Mesodermal cell (in vitro differentiated cells): ENCODE measurements at regions not wholly inside any gene's neighbourhood (a gene's known extent, or its start where the extent isn't known, plus 50 kb on each side); places are given as distances from the start of the nearest gene placed in this dataset.
"Not testable (repeated sequence)": the region's sequence is repeated elsewhere in the genome, so short reads cannot be mapped to it uniquely, and the experiment has no call there.

ENCODE experiments used
- H3K27ac ChIP-seq: 2 replicates; pipeline ENCODE4 v1.7.0; 2013; ENCODE audit warnings: mild to moderate bottlenecking, low read depth, low read length, moderate library complexity; ENCODE audit not compliant: severe bottlenecking
- H3K36me3 ChIP-seq: 2 replicates; pipeline ENCODE4 v1.7.1; 2013; ENCODE audit warnings: mild to moderate bottlenecking, low read length, moderate library complexity; ENCODE audit not compliant: control insufficient read depth, insufficient read depth
- H3K4me1 ChIP-seq: one replicate; pipeline ENCODE4 v1.7.1; 2013; ENCODE audit warnings: mild to moderate bottlenecking, low read length; ENCODE audit not compliant: insufficient read depth, control insufficient read depth, poor library complexity, severe bottlenecking
- H3K4me3 ChIP-seq: 2 replicates; pipeline ENCODE4 v1.7.0; 2013; ENCODE audit warnings: low read length, control low read depth, mild to moderate bottlenecking; ENCODE audit not compliant: insufficient read depth, poor library complexity, severe bottlenecking; ENCODE audit errors: extremely low read depth
- H3K9me3 ChIP-seq: 2 replicates; pipeline ENCODE4 v1.7.1; 2013; ENCODE audit warnings: mild to moderate bottlenecking, low read length, moderate library complexity; ENCODE audit not compliant: control insufficient read depth
- WGBS, 2 experiments: methylation state at CpG; one replicate each; pipeline ENCODE4 v1.1.5; 2013; ENCODE audit warnings: missing lambda C conversion rate in 2 of 2; ENCODE audit not compliant: insufficient coverage in 2 of 2; 5-methylcytosine and 5-hydroxymethylcytosine counted together

DNA sequence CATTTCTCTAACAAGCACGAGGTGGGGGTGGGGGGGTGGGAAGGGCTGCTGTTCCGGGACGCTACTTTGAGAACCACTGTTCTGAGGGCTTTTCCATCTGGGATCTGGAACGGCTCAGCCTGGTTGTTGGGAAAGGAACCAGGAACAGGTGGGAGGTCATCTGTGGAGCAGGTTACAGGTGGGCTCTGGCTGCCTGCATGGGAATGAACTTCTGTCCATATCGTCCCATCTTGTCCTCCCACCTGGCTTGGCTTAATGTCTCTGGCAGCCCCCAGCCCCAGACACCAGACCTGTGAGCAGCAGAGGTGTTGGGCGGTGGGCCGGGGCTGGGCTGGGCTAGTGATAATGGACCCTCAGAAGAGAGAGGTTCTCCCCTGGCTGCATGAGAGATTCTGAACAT lies 69.4 kb upstream of the TARDBP start:
- H3K4me3 ChIP-seq = no peak overlapping the region
- H3K4me1 ChIP-seq = no peaks in the 10 kb centered on the region
- 85 to 94% methylated on average over 3 to 5 of the region's 7 CpGs for WGBS, 2 experiments
- H3K27ac ChIP-seq = no peak overlapping the region
- no peaks in the 10 kb centered on the region for H3K36me3 ChIP-seq
- H3K9me3 ChIP-seq = no peaks in the 10 kb centered on the region

DNA sequence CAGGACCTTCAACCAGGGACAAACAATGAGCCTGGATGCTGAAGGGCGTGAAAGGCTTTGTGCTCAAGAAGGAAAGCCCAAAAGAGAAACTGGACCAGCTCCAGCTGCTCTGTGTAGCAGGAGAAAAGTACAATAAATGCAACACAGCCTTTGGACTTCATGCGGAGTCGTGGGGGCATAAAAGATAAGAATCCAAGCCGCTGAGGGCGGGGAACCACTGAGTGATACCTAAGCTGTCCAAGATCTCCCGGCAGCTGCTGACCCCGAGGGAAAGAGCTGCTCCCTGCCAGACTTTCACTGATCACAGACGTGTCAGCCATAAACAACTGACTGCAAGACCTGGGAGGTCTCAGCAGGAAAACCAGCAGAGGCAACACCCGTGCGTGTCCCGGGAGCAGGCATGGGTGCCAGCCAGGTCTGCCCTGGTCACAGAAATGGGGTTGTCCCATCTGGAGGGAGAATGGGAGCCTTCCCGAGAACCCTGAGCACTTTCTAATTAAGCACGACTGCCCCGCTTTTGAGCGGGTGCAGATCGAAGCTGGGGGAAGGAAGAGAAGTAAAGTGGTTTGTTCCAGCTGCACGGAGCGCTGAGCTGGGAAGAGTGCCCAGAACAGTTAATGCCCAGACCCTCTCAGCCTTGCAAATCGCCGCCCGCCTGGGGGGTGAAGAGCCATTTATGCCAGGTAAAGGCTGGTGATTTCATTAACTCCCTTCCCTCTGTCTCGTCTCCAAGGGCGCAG lies 68.3 kb upstream of the TARDBP start:
- 73 to 79% methylated on average over 16 to 22 of the region's 23 CpGs for WGBS, 2 experiments
- Histone ChIP-seq H3K4me1 (no peaks in the 10 kb centered on the region), H3K9me3 (no peaks in the 10 kb centered on the region), H3K27ac (no peak overlapping the region), H3K36me3 (no peaks in the 10 kb centered on the region), H3K4me3 (no peak overlapping the region)

DNA sequence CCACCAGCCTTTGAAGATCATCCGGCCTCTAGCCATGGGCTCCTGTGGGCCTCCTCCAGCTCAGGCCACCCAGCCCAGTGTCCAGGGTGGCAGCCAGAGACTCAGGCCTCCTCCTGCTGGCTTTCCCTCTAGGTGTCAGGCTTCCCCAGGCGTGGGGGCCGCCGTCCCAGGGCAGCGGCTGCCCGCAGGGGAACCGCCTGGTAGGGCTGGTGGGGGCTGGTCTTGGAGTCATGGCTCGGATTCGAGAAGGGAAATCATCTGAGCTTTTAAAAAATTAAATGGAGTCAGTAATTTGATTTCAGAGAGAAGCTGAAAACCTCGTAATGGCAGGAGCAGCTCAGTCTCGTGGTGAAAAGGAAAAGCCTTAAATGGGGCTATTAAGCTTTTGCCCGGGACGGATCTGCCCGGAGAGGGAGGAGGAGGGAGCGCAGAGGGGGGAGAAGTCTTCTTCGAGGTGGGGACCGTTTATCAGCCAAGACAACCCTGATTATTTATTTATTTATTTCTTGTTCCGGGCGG lies 66.4 kb upstream of the TARDBP start:
- WGBS, 2 experiments = 86 to 89% methylated on average over 12 to 15 of the region's 19 CpGs
- Histone ChIP-seq H3K4me1 (no peaks in the 10 kb centered on the region), H3K9me3 (no peaks in the 10 kb centered on the region), H3K4me3 (no peak overlapping the region), H3K36me3 (no peaks in the 10 kb centered on the region), H3K27ac (no peak overlapping the region)

DNA sequence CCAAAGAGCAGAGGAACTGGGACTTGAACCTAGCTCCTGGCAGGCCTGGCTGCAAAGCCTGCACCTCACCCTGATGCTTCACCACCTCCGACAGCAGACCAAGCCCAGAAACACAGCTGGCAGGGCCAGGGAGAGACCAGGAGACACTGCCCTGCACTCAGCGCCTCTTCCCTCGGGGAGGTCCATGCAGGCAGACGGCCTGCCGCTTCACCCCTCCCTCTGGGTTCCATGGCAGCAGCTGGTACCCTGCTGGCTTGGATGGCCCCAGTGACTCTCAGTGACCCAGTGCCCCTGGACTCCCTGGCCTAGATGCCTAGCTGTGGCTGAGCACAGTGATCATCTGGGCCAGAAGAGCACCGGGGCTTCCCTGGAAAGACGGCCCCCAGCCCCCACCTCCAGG lies 65.3 kb upstream of the TARDBP start:
- Histone ChIP-seq H3K27ac (no peak overlapping the region), H3K9me3 (no peaks in the 10 kb centered on the region), H3K4me3 (no peak overlapping the region), H3K4me1 (no peaks in the 10 kb centered on the region), H3K36me3 (no peaks in the 10 kb centered on the region)
- 85 to 86% methylated on average over 7 of the region's 7 CpGs for WGBS, 2 experiments

DNA sequence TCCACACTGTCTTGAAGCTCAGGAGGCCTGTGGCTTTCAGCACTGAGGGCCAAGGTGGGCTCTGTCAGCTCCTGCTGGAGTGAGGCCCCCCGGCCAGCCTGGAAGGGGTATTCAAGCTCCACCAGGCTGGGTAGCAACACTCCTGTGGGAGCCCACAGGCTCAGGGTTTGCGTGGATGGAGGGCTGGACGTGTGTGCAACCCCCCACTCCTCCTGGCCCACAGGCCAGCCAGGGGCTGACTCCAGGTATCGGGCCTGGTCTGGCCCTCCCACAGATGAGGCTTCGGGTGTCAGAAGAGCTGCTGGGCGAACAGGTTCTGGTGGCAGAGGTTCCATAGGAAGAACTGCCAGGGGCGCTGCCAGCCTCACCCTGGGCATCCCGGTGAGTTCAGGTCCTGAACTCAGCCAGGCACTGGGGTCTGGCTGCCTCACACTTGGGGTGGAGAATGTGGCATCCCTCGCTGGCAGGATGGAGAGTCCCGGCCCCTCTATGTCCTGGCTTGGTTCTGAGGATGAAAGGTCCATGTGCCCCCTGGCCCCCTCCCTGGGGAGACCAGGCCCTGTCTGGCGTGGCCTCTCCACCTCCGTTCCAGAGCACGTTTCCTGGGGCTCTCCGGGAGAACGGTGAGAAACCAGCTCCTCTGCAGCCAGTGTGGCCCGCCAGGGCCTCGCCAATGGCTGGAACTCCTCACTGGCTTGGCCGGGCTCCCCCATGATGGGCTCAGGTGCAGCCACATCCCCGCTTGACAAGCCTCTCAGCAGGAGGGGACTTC lies 64.6 kb upstream of the TARDBP start:
- Histone ChIP-seq H3K36me3 (no peaks in the 10 kb centered on the region), H3K9me3 (no peaks in the 10 kb centered on the region), H3K27ac (no peak overlapping the region), H3K4me1 (no peaks in the 10 kb centered on the region), H3K4me3 (no peak overlapping the region)
- 88 to 89% methylated on average over 16 to 19 of the region's 19 CpGs for WGBS, 2 experiments

DNA sequence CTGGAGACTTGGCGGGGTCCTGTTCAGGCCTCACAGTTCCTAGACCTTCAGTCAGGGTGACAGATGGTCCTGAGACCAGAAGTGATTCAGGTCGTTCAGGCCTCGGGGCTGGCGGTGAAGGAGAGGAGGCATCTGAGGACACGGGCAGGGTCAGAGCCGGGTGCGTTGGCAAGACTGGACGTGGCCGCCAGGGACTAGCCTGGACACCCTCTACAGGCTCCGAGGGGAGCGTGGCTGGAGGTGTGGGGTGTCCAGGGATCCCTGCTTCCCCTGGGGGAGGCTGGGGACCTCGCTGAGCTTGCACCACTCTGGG lies 64.0 kb upstream of the TARDBP start:
- 89 to 91% methylated on average over 8 to 10 of the region's 12 CpGs for WGBS, 2 experiments
- H3K27ac ChIP-seq = no peak overlapping the region
- no peak overlapping the region for H3K4me3 ChIP-seq
- no peaks in the 10 kb centered on the region for H3K36me3 ChIP-seq
- peaks cover under 1% of the 10 kb centered on the region for H3K9me3 ChIP-seq
- H3K4me1 ChIP-seq = no peaks in the 10 kb centered on the region

DNA sequence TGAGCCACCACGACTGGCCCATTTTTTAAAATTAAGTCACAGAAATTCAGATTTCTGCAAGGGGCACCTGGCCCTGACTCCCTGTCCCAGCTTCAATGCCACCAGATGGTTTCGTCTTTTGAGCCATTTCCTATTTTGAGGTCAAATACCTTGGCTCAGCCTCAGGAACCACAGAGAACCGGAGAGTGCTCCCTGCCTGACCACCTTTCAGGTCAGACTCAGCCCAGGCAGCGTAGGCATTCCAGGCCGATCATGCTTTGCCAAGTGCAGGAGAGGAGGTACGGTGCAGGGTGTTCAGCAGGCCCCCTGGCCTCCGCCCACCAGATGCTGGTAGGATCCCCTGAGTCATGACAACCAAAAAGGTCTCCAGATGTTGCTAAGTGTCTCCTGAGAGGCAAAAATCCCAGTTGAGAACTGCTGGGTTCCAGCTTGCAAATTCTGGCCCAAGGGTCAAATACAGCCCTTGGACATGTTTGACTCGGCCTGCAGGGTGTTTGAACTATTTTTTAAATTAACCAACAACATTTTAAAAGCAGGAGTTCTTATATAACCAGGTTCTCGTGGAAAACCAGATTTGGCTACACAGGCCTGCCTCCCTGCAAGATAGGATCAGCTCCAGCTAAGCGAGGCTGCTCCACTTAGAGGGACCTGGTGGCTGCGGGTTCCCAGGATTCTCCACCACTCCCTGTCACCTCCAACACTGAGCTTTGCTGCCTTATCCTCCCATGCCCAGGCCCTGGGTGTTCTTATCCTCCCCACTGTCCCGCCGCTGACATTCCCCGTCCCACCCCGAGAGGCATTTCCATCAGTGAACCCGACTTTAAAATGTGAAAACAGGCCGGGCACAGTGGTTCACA lies 61.9 kb upstream of the TARDBP start:
- 91 to 92% methylated on average over 16 to 17 of the region's 17 CpGs for WGBS, 2 experiments
- no peak overlapping the region for H3K4me3 ChIP-seq
- H3K9me3 ChIP-seq = peaks cover 6% of the 10 kb centered on the region
- H3K4me1 ChIP-seq = no peaks in the 10 kb centered on the region
- no peaks in the 10 kb centered on the region for H3K36me3 ChIP-seq
- H3K27ac ChIP-seq = no peak overlapping the region

DNA sequence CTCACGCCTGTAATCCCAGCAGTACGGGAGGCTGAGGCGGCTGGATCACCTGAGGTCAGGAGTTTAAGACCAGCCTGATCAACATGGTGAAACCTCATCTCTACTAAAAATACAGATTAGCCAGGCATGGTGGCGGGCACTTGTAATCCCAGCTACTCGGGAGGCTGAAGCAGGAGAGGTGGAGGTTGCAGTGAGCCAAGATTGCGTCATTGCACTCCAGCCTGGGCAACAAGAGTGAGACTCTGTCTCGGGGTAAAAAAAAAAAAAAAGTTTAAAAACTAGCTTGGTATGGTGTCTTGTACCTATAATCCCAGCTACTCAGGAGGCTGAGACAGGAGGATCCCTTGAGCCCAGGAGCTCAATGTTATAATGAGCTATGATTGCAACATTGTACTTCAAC lies 61.2 kb upstream of the TARDBP start:
- H3K9me3 ChIP-seq, H3K36me3 ChIP-seq, H3K4me3 ChIP-seq, H3K4me1 ChIP-seq, H3K27ac ChIP-seq: not testable (repeated sequence)
- WGBS, 2 experiments = 80 to 93% methylated on average over 1 to 6 of the region's 7 CpGs

DNA sequence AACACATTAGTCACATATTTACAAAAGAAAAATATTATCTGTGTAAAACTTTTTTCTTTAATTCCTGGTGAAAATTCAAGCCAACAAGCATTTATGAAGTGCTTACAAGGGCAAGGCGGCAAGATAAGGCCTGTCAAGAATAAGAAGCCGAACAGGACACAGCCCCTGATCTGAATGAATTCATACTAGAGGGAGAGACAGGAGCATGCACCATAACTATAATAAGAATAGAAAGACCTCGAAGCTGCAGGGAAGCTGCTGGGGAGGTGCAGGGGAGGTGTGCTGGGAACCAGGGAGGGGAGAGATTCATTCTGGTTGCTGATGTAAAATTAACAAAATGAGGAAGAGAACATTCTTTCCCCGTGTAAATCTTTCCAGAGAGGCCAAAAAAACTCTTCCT lies 60.5 kb upstream of the TARDBP start:
- no peak overlapping the region for H3K4me3 ChIP-seq
- H3K27ac ChIP-seq = no peak overlapping the region
- H3K36me3 ChIP-seq = no peaks in the 10 kb centered on the region
- H3K4me1 ChIP-seq = no peaks in the 10 kb centered on the region
- peaks cover 6% of the 10 kb centered on the region for H3K9me3 ChIP-seq
- 100% methylated on average over 2 of the region's 4 CpGs; no CpG with 5 or more reads in 1 of the 2 experiments for WGBS, 2 experiments

DNA sequence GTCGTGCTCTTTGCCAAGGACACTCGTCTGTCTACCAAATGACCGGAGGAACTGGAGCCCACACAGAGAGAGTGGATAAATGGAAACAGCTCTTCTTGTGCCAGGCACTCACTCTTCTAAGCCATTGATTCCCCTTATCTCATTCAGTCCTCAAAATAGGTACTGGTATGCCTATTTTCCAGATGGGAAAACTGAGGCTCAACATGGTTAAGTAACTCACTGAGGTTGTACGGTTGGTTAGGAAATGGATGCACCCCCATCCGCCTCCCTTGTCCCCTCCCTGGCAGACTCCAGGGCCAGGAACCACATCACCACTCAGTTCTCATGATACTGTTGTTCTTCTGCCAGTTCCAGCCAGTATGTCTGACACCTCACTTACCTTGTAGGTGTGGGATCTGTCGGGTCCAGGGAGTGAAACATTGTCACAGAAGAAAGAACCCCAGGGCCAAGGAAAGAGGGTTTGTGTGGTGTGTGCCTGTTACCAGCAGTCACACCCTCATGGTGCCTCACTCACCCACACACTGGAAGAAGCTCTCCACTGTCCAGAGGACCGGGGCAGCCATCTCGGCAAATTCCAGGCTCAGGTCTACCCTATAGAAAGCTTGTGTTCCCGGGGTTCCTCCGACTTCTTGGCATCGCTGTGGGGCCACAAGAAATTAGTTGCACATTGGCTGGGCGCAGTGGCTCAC lies 58.8 kb upstream of the TARDBP start:
- no peaks in the 10 kb centered on the region for H3K4me1 ChIP-seq
- no peak overlapping the region for H3K4me3 ChIP-seq
- 91 to 98% methylated on average over 9 to 11 of the region's 12 CpGs for WGBS, 2 experiments
- H3K36me3 ChIP-seq = no peaks in the 10 kb centered on the region
- peaks cover 6% of the 10 kb centered on the region for H3K9me3 ChIP-seq
- no peak overlapping the region for H3K27ac ChIP-seq
